Liver (tissue), 7 donors: ENCODE measurements at regions not wholly inside any gene's neighbourhood (a gene's known extent, or its start where the extent isn't known, plus 50 kb on each side); places are given as distances from the start of the nearest gene placed in this dataset.
"Not testable (repeated sequence)": the region's sequence is repeated elsewhere in the genome, so short reads cannot be mapped to it uniquely, and the experiment has no call there.

Experiments used
- DNase-seq: peaks from one replicate; pipeline ENCODE4 v3.0.0-alpha.2; 2017; ENCODE audit warnings: low spot score
- H3K27ac ChIP-seq, 2 donors: one replicate each; pipeline ENCODE4 v1.7.0; 2013; ENCODE audit warnings: inconsistent platforms in 2 of 2, low read length in 2 of 2, control low read depth in 1 of 2, low read depth in 1 of 2, mild to moderate bottlenecking in 1 of 2
- H3K27me3 ChIP-seq, 4 donors: one replicate each; pipeline versions ENCODE4 v1.6.1 to v1.7.0; 2013; ENCODE audit warnings: low read length in 3 of 4, inconsistent platforms in 1 of 4, mild to moderate bottlenecking in 1 of 4, moderate library complexity in 1 of 4; ENCODE audit not compliant: control insufficient read depth in 4 of 4, insufficient read depth in 4 of 4
- H3K36me3 ChIP-seq, 4 donors: one replicate each; pipeline versions ENCODE4 v1.6.1 to v1.7.0; 2013; ENCODE audit warnings: low read length in 3 of 4, mild to moderate bottlenecking in 3 of 4, low read depth in 1 of 4, moderate library complexity in 1 of 4; ENCODE audit not compliant: control insufficient read depth in 4 of 4, insufficient read depth in 3 of 4
- H3K4me1 ChIP-seq, 4 donors: one replicate each; pipeline versions ENCODE4 v1.6.1 to v1.7.0; 2013; ENCODE audit warnings: low read length in 3 of 4, mild to moderate bottlenecking in 3 of 4, moderate library complexity in 1 of 4; ENCODE audit not compliant: control insufficient read depth in 4 of 4, insufficient read depth in 4 of 4
- H3K4me3 ChIP-seq, 3 donors: one replicate each; pipeline versions ENCODE4 v1.6.1 to v1.7.0; 2013; ENCODE audit warnings: low read length in 3 of 3, control low read depth in 1 of 3, low read depth in 1 of 3, mild to moderate bottlenecking in 1 of 3
- H3K9ac ChIP-seq, 2 donors: one replicate each; pipeline ENCODE4 v1.7.0; 2013; ENCODE audit warnings: low read length in 2 of 2, mild to moderate bottlenecking in 2 of 2, moderate library complexity in 2 of 2, control low read depth in 1 of 2, low read depth in 1 of 2
- H3K9me3 ChIP-seq, 4 donors: one replicate each; pipeline versions ENCODE4 v1.6.1 to v1.7.0; 2013; ENCODE audit warnings: low read length in 3 of 4; ENCODE audit not compliant: control insufficient read depth in 4 of 4
- EGR1 ChIP-seq, 2 donors: IDR thresholded peaks; 2 replicates each; pipeline ENCODE4 v1.6.1; 2016 to 2018; ENCODE audit warnings: antibody characterized with exemption in 2 of 2, low read depth in 2 of 2
- FOXA2 ChIP-seq: IDR thresholded peaks from 2 replicates; pipeline ENCODE4 v1.6.1; 2016; ENCODE audit warnings: antibody characterized with exemption
- GABPA ChIP-seq, 2 donors: IDR thresholded peaks in 1 of 2; conservative IDR thresholded peaks in 1 of 2; 2 replicates each; pipeline ENCODE4 v1.6.1; 2016; ENCODE audit warnings: antibody characterized with exemption in 2 of 2, mild to moderate bottlenecking in 1 of 2, moderate library complexity in 1 of 2
- HNF4A ChIP-seq, 2 donors: conservative IDR thresholded peaks; 2 replicates each; pipeline ENCODE4 v1.6.1; 2016; ENCODE audit warnings: antibody characterized with exemption in 2 of 2, mild to moderate bottlenecking in 2 of 2
- JUND ChIP-seq, 2 donors: IDR thresholded peaks; 2 replicates each; pipeline ENCODE4 v1.6.1; 2016; ENCODE audit warnings: antibody characterized with exemption in 2 of 2
- NR2F2 ChIP-seq: IDR thresholded peaks from 2 replicates; pipeline ENCODE4 v1.6.1; 2016; ENCODE audit warnings: antibody characterized with exemption
- RAD21 ChIP-seq, 2 donors: IDR thresholded peaks; 2 replicates each; pipeline ENCODE4 v1.6.1; 2016; ENCODE audit warnings: antibody characterized with exemption in 2 of 2, mild to moderate bottlenecking in 2 of 2
- TAF1 ChIP-seq: conservative IDR thresholded peaks from 2 replicates; pipeline ENCODE4 v1.6.1; 2016; ENCODE audit warnings: antibody characterized with exemption, mild to moderate bottlenecking
- YY1 ChIP-seq: IDR thresholded peaks from 2 replicates; pipeline ENCODE4 v1.6.1; 2016; ENCODE audit warnings: antibody characterized with exemption, mild to moderate bottlenecking
- WGBS: extraction: QIAGEN DNeasy Blood & Tissue Kit; methylation state at CpG from one replicate; pipeline ENCODE4 v1.1.7; 2013; 5-methylcytosine and 5-hydroxymethylcytosine counted together
- TF ChIP-seq, protein P1 (sequence below): IDR thresholded peaks from 2 replicates; pipeline ENCODE4 v1.6.1; 2016; ENCODE audit warnings: antibody characterized with exemption
- TF ChIP-seq, protein P2 (sequence below): IDR thresholded peaks from 2 replicates; pipeline ENCODE4 v1.6.1; 2016; ENCODE audit warnings: antibody characterized with exemption
- TF ChIP-seq, protein P3 (sequence below): IDR thresholded peaks from 2 replicates; pipeline ENCODE4 v1.6.1; 2016; ENCODE audit warnings: antibody characterized with exemption
- donor health status: healthy.
- donor health status: healthy.
- donor health status: healthy.
- donor health status: healthy.

DNA sequence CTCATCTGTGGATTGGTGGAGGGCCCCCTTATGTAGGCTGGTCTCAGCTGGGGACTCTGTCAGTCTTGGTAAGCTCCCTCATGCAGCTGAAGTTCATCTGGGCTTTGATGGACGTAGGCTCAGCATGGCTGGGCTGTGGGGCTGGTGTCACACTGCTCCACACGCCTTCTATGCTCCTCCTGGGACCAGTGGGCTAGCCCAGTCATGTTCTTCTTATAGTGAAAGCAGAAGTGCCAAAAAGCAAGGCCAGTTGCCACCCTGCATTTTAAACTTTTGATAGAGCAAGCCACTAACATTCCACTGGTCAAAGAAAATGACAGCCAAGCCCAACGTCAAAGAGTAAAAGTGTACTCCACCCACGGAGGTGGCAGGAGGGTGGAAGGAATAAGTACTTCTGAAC, 165.5 kb downstream of the MEX3B start (continued):
- TF ChIP-seq, protein P1, sequence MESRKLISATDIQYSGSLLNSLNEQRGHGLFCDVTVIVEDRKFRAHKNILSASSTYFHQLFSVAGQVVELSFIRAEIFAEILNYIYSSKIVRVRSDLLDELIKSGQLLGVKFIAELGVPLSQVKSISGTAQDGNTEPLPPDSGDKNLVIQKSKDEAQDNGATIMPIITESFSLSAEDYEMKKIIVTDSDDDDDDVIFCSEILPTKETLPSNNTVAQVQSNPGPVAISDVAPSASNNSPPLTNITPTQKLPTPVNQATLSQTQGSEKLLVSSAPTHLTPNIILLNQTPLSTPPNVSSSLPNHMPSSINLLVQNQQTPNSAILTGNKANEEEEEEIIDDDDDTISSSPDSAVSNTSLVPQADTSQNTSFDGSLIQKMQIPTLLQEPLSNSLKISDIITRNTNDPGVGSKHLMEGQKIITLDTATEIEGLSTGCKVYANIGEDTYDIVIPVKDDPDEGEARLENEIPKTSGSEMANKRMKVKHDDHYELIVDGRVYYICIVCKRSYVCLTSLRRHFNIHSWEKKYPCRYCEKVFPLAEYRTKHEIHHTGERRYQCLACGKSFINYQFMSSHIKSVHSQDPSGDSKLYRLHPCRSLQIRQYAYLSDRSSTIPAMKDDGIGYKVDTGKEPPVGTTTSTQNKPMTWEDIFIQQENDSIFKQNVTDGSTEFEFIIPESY: no peak
- no peak for TF ChIP-seq JUND (IDR thresholded peaks at IDR 0.05)
- TF ChIP-seq GABPA (IDR thresholded peaks at IDR 0.05 in 1 of 2, conservative IDR thresholded peaks at IDR 0.05 in 1 of 2): no peak
- TF ChIP-seq TAF1: no peak
- TF ChIP-seq, protein P2, sequence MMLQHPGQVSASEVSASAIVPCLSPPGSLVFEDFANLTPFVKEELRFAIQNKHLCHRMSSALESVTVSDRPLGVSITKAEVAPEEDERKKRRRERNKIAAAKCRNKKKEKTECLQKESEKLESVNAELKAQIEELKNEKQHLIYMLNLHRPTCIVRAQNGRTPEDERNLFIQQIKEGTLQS: no peak
- TF ChIP-seq YY1: no peak
- TF ChIP-seq FOXA2: no peak

DNA sequence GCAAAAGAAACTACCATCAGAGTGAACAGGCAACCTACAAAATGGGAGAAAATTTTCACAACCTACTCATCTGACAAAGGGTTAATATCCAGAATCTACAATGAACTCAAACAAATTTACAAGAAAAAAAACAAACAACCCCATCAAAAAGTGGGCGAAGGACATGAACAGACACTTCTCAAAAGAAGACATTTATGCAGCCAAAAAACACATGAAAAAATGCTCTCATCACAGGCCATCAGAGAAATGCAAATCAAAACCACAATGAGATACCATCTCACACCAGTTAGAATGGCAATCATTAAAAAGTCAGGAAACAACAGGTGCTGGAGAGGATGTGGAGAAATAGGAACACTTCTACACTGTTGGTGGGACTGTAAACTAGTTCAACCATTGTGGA, 170.1 kb downstream of the MEX3B start:
- not testable (repeated sequence) for H3K9ac ChIP-seq, DNase-seq, H3K27me3 ChIP-seq, H3K27ac ChIP-seq, H3K9me3 ChIP-seq, H3K36me3 ChIP-seq, H3K4me3 ChIP-seq, H3K4me1 ChIP-seq
- 73% methylated on average over 1 of the region's 1 CpG for WGBS

- not testable (repeated sequence) for H3K9me3 ChIP-seq, H3K4me3 ChIP-seq, DNase-seq, H3K36me3 ChIP-seq, H3K9ac ChIP-seq, H3K27me3 ChIP-seq, H3K4me1 ChIP-seq, H3K27ac ChIP-seq
- 77% methylated on average over 19 of the region's 29 CpGs for WGBS
Measured at GRCh38 chr15:81870746-81871106, 175.1 kb downstream of the MEX3B start.

- not testable (repeated sequence) for DNase-seq, H3K4me1 ChIP-seq, H3K9ac ChIP-seq, H3K27ac ChIP-seq, H3K4me3 ChIP-seq, H3K9me3 ChIP-seq, H3K36me3 ChIP-seq, H3K27me3 ChIP-seq
- 85% methylated on average over 16 of the region's 16 CpGs for WGBS
Measured at GRCh38 chr15:81870062-81870745, 175.6 kb downstream of the MEX3B start.

GRCh38 chr15:81869161-81869954, 176.5 kb downstream of the MEX3B start:
- no peak overlapping the region for H3K27ac ChIP-seq
- no peaks in the 10 kb centered on the region for H3K4me1 ChIP-seq
- 82% methylated on average over 10 of the region's 10 CpGs for WGBS
- H3K27me3 ChIP-seq: no peaks in the 10 kb centered on the region
- TF ChIP-seq RAD21 (IDR thresholded peaks at IDR 0.05) (no peak), JUND (IDR thresholded peaks at IDR 0.05) (no peak), EGR1 (IDR thresholded peaks at IDR 0.05; ENCODE audit: low read depth in 2 of 2) (no peak), NR2F2 (no peak), HNF4A (conservative IDR thresholded peaks at IDR 0.05) (no peak), FOXA2 (no peak)
- TF ChIP-seq, protein P1: no peak
- TF ChIP-seq, protein P3, sequence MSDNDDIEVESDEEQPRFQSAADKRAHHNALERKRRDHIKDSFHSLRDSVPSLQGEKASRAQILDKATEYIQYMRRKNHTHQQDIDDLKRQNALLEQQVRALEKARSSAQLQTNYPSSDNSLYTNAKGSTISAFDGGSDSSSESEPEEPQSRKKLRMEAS: no peak
- H3K36me3 ChIP-seq: no peaks in the 10 kb centered on the region
- H3K4me3 ChIP-seq: no peak overlapping the region
- H3K9ac ChIP-seq: no peak overlapping the region
- no peaks in the 10 kb centered on the region for H3K9me3 ChIP-seq
- no peak for DNase-seq
